ENCODE measurements at regions not wholly inside any gene's neighbourhood (a gene's known extent, or its start where the extent isn't known, plus 50 kb on each side); places are given as distances from the start of the nearest gene placed in this dataset.
A peak's percentile ranks its signal among the peaks of the same experiment; 100 is the strongest.

GRCh38 chr9:13607481-13608441 is 328.3 kb upstream of the MPDZ start:
- TF ChIP-seq POLR2AphosphoS5 (IDR thresholded peaks at IDR 0.05; ENCODE audit: insufficient read depth in 1 of 2, low read depth in 1 of 2), result peak in 1 of 2 donors; percentile 18
- no peak for TF ChIP-seq CTCF (IDR thresholded peaks at IDR 0.05)
- no peak for TF ChIP-seq POLR2A (IDR thresholded peaks at IDR 0.05)
- Histone ChIP-seq H3K27ac (peak overlapping the region; percentile 37), H3K36me3 (no peaks in the 10 kb centered on the region), H3K4me3 (peak overlapping the region; percentile 0 to 8), H3K4me1 (peaks cover 17% of the 10 kb centered on the region), H3K9me3 (no peaks in the 10 kb centered on the region), H3K27me3 (no peaks in the 10 kb centered on the region)
- intact Hi-C loops (cut with DNase I), result no loop called here
- no peak for DNase-seq (ENCODE audit: extremely low spot score in 2 of 2)

- H3K27me3 ChIP-seq, result no peaks in the 10 kb centered on the region
- H3K36me3 ChIP-seq, result no peaks in the 10 kb centered on the region
- no peaks in the 10 kb centered on the region for H3K9me3 ChIP-seq
- intact Hi-C loops (cut with DNase I), result no loop called here
- no peak for TF ChIP-seq POLR2A (IDR thresholded peaks at IDR 0.05)
- TF ChIP-seq CTCF (IDR thresholded peaks at IDR 0.05), result no peak
- TF ChIP-seq POLR2AphosphoS5 (IDR thresholded peaks at IDR 0.05; ENCODE audit: insufficient read depth in 1 of 2, low read depth in 1 of 2), result no peak
- no peak for DNase-seq (ENCODE audit: extremely low spot score in 2 of 2)
- peaks cover 17% of the 10 kb centered on the region for H3K4me1 ChIP-seq
- no peak overlapping the region for H3K4me3 ChIP-seq
- H3K27ac ChIP-seq, result peak overlapping the region; percentile 37
These were observed 327.1 kb upstream of the MPDZ start for GRCh38 chr9:13606586-13606985.

- DNase-seq (ENCODE audit: extremely low spot score in 2 of 2), result no peak
- Histone ChIP-seq H3K9me3 (no peaks in the 10 kb centered on the region), H3K27me3 (no peaks in the 10 kb centered on the region), H3K4me1 (peaks cover 17% of the 10 kb centered on the region), H3K27ac (no peak overlapping the region), H3K4me3 (no peak overlapping the region), H3K36me3 (no peaks in the 10 kb centered on the region)
- no peak for TF ChIP-seq POLR2A (IDR thresholded peaks at IDR 0.05)
- no peak for TF ChIP-seq CTCF (IDR thresholded peaks at IDR 0.05)
- no peak for TF ChIP-seq POLR2AphosphoS5 (IDR thresholded peaks at IDR 0.05; ENCODE audit: insufficient read depth in 1 of 2, low read depth in 1 of 2)
- intact Hi-C loops (cut with DNase I), result no loop called here
These were observed 324.4 kb upstream of the MPDZ start for GRCh38 chr9:13603921-13604320.

- intact Hi-C loops (cut with DNase I), result no loop called here
- H3K4me1 ChIP-seq, result no peaks in the 10 kb centered on the region
These were observed 319.2 kb upstream of the MPDZ start for GRCh38 chr9:13598738-13599137.

More at GRCh38 chr9:13598738-13599137, 319.2 kb upstream of the MPDZ start:
- no peak for TF ChIP-seq CTCF (IDR thresholded peaks at IDR 0.05)
- no peak for TF ChIP-seq POLR2AphosphoS5 (IDR thresholded peaks at IDR 0.05; ENCODE audit: insufficient read depth in 1 of 2, low read depth in 1 of 2)
- no peak for TF ChIP-seq POLR2A (IDR thresholded peaks at IDR 0.05)
- H3K27me3 ChIP-seq, result no peaks in the 10 kb centered on the region
- H3K9me3 ChIP-seq, result no peaks in the 10 kb centered on the region
- H3K27ac ChIP-seq, result no peak overlapping the region
- DNase-seq (ENCODE audit: extremely low spot score in 2 of 2), result no peak
- H3K36me3 ChIP-seq, result no peaks in the 10 kb centered on the region
- H3K4me3 ChIP-seq, result no peak overlapping the region

Measured in vagina (tissue), 2 donors.